ENCODE measurements at regions not wholly inside any gene's neighbourhood (a gene's known extent, or its start where the extent isn't known, plus 50 kb on each side); places are given as distances from the start of the nearest gene placed in this dataset.

DNA sequence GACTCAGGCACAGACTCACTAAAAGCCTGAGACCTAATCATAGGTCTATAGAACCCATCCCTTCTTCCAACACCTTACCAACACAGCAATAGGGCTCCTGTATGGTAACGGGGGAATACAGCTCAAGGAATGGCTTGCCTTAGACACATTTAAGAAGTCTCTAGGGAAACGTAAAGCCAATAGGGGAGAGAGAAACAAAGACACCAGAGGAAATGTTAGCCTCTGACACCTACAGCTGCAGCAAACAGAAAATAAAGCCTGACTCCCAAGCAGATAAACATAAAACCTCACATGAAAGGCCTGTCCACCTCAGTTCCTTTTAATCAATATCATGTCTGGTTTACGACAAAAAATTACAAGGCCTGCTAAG is 51.1 kb upstream of the NCOA1 start:
- no peak for DNase-seq (ENCODE audit: low spot score)

DNA sequence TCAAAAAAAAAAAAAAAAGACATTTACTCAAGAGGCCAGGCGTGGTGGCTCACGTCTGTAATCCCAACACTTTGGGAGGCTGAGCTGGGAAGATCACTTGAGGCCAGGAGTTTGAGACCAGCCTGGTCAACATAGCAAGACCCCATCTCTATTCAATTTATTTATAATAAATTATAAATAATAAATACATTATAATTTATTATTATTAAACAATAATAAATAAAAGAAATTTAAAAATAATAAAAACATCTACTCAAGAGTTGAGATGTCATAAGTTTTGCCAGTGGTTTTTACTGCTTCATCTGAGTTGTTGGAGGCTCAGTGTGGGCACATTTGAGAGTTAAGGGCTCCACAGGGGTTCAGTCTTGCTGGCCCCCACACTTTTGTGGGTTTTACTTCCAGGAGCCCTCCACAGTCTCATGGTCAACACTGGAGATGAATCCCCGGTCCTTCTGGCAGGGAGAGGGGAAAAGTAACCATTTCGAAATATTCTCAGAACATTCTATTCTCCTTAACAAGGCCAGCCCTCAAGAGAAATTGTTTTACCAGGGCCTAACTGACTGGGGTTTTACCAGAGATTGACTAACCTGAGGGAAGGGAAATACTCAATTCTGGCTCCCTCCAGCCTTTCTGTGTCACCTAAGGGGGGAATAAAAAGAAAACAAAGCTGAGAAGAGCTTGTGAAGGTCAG is 51.6 kb upstream of the NCOA1 start:
- no peak for DNase-seq (ENCODE audit: low spot score)

DNA sequence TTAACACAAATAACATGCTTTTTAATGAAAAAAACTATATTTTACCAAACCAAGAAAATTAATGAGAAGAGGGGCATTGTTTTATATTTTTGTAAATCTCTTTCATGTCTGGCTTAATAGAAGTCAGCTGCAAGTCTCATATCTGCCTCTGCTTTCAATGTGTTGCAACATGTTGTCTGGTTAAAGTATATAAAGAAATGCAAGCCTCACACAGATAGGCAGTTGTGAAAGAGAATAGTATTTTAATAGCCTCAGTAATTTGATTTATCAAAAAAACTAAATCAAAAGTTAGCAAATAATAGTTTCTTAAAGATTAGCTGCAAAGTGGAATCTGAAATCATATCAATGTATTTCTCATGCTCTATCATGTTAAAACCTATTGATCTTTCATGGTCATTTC is 52.9 kb upstream of the NCOA1 start:
- peak; percentile 52 for DNase-seq (ENCODE audit: low spot score)

DNA sequence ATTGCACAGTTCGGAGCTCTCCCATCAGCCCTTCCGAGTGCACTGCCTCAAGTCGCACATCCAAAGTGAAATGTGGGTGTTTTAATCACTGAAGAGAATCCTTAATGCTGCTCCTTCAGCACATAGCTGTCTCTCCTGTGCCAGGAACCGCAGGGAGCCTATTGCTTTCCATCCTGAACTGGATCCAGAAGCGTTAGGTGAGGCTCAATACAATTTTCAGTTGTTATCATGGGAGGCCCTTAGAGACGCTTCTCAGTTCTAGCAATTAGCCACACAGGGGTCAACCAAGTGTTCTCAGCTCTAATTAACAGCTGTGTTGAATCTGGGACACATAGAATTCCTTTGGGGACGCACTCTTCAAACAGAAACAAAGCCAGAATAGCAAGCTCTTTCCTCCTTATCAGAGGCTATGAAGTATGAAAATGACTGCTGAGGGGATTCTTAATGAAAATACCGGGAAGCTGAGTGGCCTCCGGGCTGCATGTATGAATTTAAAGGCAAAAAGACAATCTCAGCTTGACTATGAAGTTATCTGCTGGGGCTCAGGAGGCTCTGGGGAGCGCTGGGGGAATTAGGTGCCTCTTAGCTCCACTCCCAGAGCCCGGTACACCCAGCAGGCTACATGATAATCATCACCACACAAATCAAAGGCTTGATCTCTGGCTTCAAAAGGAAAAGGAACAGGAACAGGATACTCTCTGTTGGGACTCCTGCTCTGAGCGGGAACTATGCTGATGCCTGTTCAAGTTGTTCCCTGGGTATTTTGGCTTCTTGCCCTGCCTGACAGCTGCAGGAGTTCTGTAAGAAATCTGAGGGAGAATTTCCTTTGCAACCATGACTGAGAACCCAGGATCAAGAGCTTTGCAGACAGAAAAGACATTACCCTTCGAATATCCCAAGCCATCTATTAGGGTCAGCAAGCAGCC is 55.4 kb upstream of the NCOA1 start:
- peak; percentile 98 for DNase-seq (ENCODE audit: low spot score)

DNA sequence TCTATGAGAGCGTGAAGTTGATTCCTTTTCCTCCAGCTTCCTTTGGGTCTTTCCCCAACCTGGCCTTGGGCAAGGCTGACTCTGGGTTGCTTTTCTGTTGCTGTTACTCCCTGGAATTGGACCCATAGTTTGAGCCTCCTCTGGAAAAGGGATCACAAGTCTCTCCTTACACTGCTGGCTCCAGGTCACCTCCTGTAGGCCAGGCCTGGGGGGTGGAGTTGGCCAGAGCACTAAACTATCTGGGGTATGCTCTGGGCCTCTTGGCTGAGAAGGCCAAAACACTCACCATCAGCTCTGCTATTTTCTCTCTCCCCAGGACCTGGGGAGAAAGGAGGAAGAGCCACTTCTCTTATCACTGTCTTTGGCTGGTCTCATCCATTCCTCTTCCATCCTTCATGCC is 56.5 kb upstream of the NCOA1 start:
- DNase-seq (ENCODE audit: low spot score), result peak; percentile 62

DNA sequence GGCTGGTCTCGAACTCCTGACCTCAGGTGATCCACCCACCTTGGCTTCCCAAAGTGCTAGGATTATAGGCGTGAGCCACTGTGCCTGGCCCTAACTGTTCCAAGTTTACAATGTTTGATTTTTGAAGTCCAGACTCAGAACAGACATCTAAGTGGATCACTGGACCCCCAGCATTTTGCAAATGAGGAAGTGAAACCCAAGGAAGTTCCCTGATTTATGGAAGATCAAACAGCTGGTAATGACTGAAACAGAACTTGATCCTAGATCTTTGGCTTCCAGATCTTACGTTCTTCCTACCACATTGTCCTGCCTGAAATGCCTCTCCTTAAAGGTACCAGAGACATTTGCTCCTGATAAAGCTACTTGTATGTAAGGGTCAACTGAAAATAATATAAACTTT is 58.3 kb upstream of the NCOA1 start:
- no peak for DNase-seq (ENCODE audit: low spot score)

DNA sequence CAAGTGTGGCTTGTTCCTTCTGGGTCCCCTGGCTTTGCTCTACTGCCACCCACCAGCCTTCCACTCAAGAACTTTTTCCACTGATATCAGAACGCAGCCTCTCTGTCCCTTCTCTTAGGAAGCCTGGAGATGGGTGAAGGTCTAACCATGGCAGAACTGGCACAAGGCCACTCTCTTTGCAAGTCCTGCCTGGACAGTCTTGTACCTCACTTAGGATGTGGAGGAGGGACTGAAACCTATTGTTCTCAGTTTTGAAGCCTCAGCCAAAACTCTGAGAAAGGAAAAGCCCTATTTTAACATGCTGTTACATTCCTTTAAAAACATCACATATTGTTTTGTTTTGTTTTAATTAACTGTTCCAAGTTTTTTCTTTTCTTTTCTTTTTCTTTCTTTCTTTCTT is 58.9 kb upstream of the NCOA1 start:
- DNase-seq (ENCODE audit: low spot score), result no peak

DNA sequence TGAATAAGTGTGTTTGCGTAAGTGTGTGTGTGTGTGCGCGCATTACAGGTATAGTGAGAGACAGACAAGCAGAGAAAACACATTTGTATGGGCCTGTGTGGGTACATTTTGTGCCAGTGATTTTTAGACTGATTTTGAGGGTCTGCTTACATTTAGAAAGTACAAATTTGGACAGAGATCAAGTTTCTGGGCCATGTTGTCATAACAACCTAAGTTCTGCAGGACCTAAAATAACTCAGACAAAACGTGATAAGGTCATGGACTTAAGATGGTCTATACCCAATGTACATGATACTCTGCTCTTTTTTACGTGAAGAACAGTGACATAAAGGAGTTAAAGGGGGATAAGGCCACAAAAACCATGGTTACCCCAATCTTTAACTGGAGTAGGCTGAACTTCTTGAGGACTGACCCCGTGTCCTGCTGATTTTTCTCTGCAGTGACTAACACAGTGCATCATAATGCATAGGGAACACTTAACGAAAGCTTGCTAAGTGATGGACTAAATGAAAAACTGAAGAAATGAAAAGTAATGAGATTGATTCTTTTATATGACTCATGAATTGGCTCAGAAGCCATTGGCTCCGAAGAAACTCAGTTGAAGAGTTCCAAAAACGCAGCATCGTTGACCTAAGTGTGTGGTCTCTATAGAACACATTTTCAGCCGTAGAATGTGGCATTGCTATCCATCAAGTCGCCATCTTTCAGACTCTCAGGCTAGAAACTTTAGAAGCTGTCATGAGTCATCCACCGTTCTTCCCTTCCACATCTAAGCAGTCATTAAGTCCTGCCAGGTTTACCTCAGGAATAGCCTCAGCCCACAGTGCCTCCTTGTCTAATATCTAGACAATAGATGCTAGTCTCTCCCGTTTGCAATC is 61.6 kb upstream of the NCOA1 start:
- no peak for DNase-seq (ENCODE audit: low spot score)

DNA sequence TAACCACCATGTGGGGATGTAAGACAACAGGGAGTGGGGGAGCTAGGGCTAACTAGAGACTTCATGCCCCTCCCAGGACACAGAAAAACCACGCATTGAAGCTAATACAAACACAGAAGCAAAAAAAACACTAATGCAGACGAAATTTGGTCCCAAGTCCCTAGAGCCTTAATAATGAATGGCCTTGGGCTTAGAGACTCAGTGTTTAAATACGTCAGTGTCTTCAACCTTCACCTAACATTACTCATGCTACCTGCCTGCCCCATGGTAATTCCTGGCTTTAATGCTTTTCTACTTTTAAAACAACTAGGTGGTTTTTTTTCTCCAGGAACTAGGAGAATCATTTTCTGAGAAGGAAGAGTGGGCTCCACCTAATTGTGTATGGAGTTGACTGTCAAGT is 64.1 kb upstream of the ITSN2 start:
- no peak for DNase-seq (ENCODE audit: low spot score)

DNA sequence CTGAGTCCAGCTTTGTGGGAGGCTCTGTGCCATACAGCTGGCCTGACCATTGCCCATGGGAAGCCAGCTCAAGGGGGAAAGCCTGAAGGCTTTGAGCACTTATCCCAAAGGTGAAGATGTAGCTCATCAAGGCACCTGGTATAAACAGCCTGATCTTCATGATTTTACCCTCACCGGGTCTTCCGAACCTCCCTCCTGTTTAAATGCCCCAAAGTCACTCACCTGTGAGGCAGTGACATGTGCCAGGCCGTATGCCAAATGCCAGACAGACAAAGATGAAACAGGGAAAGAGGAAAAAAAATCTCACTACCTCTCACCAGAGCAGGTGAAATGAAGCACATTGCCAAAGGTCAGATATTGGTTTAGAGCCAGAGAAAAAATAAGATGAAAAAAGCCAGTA is 62.8 kb upstream of the ITSN2 start:
- no peak for DNase-seq (ENCODE audit: low spot score)

DNA sequence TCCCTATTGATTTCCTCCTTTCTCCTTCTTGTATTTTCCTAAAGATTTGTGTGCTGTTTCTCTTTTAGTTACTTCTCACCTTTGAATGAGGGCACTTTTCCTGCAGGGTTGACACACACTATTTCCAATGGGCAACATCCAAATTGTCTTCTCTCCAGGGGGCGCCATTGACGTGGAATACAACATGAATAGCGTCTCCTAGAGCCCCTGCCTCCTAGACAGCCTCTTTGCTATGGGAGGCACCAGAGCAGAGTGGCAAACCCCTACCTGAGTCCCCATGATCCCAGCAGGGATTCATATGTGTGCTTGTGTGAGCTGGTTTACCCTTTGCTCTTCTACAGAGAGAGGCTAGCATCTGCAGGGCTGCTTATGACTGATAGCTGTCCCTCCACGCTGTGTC is 61.3 kb upstream of the ITSN2 start:
- DNase-seq (ENCODE audit: low spot score), result peak; percentile 53

DNA sequence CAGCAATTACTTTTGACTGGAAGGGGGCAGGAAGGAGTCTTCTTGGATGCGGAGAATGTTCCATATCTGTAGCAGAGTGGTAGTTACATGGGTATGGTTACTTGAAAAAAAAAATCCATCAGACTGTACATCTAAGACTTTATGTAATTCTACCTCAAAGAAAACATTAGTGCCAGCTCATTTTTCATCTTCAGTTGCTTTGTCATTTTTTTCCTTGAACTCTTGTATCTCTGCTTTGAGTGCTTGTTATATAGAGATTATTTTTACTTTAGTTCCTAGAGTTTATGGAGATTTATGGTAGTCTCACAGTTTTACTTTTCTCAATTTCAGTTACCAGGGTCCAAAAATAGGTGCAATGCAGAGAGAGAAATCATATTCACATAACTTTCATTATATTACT is 60.0 kb upstream of the ITSN2 start:
- DNase-seq (ENCODE audit: low spot score), result no peak

DNA sequence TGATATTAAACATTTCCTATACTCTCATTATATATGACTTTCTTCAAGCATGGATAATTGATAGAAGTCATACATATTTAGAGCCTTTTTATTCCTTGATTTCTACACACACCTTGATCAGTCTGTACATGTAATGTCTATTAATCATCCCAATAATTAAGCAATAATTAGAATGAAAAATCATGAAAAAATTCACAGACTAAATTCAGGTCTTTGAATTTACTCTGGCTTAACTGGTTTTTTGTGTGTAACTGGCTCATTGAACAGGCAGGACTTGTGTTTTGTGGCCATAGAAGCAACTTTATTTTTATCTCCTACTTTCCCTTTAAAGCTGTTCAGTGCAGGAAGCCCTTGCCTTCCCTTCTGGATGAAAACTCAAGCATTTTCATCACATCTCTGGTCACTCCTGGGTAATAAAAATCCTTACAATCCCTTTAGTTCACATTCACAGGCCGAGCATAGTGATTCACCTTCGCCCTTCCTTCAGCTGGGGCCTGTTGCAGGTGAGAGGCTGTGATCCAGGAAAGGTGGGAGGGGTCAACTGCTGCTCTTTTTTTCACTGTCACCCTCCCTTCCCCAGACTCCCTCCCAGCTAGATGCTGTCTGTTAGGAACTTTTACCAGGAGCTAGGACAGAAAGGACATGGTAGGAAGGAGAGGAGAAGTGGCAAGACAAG is 58.0 kb upstream of the ITSN2 start:
- no peak for DNase-seq (ENCODE audit: low spot score)

DNA sequence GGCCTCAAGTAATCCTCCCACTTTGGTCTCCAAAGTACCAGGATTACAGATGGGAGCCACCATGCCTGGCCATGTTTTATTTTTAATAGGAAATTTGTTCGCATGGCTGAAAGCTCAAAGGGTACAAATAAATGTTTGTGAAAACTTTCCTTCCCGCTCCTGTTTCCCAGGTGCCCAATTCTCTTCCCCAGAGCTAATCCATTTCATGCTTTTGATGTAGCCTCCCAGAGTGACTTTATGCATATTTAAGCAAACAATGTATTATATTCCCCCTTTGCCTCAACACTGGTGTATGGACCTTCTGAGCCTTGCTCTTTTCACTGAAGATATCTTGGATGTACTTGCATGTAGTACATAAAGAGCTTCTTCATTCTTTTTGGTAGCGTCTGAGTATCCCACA is 52.5 kb upstream of the ITSN2 start:
- no peak for DNase-seq (ENCODE audit: low spot score)

DNA sequence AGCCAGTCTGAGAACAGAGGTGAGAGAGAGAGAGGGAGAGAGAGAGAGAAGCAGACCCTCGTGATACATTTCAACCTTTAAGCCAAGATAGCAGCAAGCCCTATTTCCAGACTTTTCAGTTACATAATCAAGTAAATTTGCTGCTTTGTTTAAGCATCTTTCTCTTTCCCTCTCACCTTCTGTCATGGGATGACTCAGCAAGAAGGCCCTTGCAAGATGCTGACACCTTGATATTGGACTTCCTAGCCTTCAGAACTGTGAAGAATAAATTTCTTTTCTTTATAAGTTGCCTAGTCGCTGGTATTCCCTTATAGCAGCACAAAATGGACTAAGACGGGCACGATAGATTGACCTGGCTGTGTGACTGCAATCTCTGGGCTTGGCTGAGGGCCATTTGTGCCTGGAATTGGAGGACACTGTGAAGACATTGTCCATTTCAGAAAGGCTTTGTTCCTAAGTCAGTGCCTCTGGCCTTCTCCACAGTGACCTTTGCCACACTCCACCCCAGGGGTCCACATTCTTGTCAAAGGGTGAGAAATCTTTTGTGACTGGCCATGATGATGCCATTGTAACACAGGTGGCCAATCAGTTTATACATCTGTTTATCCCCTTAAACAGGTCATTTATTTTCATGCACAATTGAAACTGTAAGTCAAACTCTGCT is 51.3 kb upstream of the ITSN2 start:
- DNase-seq (ENCODE audit: low spot score), result no peak

DNA sequence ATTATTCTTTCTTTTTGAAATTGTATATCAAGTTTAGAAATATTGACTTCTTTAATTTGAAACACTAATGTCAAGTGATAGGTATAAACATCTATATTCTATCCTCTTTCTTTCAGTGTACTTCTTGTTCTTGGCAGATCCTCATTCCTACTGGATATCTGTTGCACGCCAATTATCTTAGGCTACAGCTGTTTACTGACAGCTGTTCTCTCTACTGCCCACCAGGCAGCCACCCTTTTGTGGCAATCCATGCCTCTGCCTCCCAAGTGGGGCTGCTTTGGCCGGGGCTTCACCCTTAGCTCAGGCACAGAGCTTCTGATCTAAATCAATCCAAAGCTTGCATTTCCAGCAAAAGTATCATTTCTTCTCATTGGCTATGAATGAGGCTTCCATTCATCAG is 50.6 kb upstream of the ITSN2 start:
- no peak for DNase-seq (ENCODE audit: low spot score)

DNA sequence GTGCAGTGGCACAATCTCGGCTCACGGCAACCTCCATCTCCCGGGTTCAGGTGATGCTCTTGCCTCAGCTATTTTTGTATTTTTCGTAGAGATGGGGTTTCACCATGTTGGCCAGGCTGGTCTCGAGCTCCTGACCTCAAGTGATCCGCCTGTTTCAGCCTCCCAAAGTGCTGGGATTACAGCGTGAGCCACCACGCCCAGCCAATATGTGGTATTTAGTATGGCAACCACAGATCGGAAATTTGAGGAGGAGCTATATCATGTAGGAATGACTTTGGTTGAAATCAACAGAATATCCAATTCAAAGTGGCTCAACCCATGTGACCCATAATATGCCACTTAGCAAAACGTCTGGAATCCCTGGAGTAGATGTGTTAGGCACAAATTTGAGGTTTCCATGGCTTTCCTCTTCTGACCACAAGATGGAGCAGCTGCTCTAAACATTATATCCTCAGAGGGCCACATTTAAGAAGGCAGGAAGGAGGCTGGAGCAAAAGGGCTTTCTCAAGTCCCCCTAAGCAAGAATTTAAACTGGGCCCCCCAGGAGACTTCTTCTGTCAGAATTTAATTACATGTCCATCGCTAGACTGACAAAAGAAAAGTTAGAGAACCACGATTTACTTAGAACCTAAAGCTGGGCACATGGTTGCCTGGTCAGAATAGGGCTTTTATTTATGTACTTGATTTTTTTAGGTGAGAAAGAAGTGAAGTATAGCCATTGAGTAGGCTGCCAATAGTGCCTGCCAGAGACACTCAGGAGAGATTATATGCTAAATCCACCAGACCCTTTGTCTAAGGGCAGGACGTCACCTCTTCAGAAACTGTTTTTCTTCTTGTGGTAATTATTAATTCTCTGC is 49.6 kb upstream of the ITSN2 start:
- peak; percentile 70 for DNase-seq (ENCODE audit: low spot score)

All from umbilical cord (tissue), 1 donor.